ENCODE measurements at regions not wholly inside any gene's neighbourhood (a gene's known extent, or its start where the extent isn't known, plus 50 kb on each side); places are given as distances from the start of the nearest gene placed in this dataset.

DNA sequence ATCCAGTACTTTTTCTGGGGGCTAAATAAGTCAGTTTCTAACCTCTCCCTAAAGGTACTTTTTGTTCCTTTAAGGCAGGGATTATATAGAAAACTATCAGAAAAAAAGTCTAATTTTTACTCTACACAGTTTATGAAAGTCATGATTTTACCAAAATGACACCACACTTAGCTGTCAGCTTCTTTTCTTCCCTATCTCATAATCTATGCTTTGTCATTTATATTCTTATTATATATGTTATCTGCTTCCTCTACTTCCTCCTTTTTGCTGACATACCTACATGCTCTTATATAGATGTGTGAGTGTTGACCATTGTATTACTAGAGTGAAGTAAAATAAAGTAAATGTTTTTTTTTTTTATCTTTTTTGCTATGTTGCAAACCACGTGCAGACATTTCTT is 203.9 kb upstream of the CHRM2 start:
- no peak for DNase-seq

DNA sequence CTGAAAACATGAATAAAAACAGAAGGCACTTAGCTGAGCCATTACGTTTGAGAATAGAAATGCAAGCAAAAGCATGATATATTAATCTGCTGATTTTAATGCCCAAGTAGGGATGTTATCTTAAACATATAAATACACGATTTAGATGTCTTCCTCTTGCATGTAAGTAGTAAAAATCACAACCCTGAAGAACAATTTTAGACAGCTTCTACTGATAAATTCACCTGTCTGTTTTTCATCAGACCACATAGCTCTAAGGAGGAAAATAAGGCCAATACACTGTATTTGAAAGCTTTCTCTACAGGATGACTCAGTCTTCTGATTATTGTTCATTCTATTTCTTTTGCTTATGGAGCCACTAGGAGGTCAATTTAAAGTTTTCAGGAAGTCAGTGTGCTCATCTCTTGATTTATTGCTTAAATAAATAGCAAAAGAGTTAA is 210.9 kb upstream of the CHRM2 start:
- no peak for DNase-seq

DNA sequence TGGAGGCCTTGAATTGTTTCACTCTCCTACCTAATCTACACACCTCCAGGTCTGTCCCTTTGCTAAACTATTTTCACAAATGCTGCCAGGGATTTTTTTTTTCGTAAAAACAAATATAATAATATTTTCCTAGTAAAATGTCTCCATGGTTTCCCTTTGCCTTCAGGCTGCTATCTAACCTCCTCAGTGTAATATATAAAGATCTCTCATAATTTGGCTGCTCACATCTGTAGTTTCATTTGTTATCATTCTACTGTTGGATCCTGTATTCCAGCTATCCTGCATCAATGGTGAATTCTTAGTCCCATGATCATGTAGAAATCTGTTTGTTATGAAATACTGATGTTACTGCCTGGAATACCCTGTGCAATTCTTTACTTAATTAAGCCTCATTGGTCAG is 211.9 kb upstream of the CHRM2 start:
- DNase-seq: no peak

DNA sequence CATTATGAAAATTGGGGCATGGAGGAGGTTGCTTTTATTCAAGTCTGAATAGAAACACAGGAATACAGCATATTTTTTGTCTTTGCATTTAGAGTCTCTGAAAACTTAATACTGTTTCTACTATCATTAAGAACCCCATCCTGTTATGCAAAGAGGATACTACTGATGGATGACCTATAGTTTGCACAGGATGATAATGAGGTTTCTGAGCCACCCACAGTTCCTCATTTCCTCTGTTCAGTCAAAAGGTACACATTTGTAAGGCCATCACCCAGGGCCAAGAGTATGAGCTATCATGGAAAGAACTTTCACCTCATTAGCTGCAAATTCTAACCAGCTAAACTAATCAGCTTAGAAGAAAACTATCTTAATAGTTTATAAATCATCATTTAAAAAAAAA is 213.0 kb upstream of the CHRM2 start:
- no peak for DNase-seq

DNA sequence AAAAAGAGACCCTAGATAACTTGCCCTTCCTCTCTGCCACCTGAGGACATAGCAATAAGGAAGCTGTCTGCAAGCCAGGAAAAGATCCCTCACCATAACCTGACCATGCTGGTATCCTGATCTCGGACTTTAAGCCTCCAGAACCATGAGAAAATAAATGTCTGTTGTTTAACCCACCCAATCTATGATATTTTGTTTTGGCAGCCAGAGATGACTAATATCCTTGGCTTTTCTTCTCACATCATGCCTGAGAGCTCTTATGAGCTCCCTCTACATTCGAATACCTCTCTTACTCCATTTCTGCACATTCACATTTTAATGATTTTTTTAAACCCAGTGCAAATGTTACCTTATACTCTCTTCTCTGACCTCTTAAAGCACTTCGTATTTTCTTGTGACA is 214.0 kb upstream of the CHRM2 start:
- no peak for DNase-seq

DNA sequence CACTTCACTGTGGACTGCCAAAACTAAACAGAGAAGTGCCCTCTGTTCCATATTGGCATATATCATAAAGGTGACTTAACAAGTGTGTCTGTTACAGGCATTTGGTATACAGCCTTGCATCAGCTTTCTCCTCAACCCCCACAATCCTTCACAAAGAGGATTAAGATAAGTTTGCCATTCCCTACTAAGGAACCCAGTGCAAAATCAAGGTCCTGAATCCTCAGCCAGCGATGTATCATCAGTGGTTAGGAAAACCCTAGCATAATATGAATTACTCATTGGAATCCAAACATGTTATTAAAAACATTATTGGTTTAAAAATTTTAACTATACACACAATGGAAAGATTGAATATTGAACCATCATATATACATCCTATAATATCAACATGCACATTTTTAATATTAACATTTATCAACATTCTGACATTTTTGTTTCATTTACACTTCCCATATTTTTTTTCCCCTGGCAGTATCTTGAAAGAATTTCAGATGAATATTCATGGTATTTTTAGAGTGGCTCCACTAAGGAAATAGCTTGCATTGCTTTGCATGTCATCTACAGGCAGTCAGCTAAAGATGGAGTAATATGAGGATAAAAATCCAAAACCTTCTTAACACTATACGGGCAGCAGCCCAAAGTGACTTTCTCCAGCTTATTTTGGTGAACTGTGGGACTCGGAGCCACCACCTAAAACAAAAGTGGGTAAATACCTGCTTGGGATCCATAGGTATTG is 215.6 kb upstream of the CHRM2 start:
- peak; percentile 21 for DNase-seq

DNA sequence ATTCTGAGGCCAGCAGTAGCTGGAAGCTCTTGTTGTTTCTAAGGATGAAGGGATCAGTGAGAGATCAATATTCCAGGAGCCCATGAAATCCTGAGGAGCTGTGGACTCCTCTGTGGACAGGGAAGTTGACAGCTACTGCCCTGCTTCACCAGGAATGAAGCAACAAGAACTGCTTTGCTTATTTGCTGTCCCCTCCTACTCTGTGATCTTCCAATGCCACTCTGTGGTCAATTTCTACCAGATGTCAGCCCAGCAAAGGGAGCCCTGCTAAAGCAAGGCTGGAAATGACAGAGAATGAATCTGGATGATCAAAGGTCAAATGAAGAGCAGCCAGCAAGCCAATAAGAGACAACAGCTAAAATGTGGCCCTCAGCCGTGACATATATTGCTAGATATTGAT is 227.5 kb upstream of the CHRM2 start:
- DNase-seq: peak; percentile 1

DNA sequence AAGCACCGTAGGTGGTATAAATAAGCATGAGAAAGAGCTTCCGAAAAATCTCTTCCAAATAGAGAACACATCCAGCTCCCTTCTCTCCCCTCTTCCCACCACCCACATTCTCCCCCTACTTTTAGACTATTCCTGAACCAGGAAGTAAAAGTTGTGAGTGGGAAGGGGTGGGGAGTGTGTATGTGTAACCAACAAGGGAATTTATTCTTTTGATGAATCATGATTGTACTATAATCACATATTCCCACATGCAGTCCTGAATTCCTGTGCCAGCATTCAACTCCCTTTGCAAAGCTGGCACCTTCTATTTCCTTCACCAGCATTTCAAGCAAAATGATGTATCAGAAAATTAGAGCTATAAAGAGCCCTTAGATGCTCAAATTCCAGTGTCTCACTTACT is 230.6 kb upstream of the CHRM2 start:
- no peak for DNase-seq

DNA sequence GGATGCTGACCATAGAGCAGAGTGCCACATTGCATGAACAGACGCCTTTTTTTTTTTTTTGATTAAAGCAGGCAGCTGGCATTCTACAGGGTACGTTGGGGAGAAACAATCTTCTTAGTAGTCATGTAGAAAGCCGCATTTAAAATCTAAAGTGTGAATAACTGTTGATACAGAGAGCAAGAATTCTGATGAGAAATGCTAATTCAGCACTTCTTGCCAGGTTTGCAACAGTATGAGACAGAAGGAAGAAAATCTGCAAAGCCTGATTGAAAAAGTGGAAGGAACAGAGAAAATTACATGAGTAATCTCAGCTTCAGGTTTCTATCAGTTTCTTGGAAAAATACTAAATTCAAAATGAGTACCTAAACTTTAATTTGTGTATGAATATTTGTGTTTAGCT is 232.7 kb upstream of the CHRM2 start:
- no peak for DNase-seq

DNA sequence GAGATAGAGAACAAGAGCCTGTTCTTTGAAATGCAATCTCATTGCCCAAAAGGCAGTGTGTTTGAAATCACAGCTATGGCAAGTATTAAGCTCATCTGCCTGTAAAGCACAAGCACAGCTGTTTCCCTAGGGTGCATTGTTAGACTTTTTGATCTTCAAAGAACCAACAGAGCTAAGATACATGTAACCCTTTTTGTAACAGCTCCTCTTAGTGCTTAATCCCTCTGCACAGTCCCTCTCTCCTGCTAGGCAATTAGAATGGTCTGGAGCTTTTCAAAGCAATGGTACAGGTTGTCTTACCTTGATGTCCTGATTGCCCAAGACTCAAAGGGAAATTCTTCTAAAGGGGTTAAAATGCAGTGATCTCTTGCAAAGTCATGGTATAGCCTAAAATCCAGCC is 249.6 kb upstream of the CHRM2 start:
- no peak for DNase-seq

DNA sequence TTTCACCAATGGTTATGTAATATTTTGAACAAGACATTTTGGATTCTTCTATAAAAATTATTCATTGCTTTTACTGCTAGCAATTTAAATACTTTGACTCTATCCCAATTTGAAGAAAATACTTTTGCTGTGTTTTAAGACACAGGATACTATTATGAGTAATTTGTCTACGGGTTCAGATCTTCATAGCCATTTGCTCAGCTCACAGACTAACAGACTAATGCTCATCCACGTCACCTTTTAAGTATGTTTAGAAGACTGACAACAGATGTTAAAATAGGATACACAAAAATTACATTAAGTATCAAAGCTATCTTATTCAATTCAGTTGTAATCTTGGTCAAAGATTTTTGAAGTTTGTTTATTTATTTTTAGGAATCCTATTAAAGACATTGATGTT is 251.3 kb upstream of the CHRM2 start:
- no peak for DNase-seq

DNA sequence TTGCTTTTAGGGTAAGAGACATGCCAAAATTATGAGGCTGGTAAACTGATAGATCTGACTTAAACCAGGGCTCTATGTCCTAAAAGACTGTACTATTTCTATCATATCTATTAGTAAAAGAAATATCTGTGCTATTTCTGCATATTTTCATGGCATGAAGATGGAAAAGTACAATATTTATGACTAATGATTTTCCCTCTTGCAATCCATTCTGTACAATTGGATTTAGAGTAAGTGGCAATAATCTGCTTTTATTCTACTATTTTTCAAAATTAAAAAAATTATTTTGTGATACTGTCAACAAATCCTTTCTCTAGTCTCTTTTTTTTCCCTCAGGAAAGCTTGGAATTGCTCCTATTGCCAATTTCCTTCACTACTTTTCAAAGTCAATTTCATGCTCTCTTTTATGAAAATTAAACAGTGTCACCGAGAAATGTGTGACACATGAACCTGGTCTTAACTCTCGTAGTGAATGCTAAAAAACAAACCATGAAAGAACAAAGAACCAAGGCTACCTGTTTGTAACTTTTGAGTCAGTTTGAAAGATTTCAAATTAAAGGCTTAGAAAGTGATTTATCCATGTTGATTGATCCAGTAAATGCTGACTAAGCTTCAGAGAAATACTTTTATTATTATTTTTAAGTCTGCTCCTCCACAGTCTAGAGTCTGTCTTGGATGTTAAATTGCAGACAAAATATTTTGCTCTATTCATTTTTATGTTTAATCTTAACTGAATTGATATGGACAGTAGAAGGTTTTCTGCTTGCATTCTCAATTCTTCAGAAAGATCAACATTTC is 262.7 kb upstream of the CHRM2 start:
- no peak for DNase-seq

DNA sequence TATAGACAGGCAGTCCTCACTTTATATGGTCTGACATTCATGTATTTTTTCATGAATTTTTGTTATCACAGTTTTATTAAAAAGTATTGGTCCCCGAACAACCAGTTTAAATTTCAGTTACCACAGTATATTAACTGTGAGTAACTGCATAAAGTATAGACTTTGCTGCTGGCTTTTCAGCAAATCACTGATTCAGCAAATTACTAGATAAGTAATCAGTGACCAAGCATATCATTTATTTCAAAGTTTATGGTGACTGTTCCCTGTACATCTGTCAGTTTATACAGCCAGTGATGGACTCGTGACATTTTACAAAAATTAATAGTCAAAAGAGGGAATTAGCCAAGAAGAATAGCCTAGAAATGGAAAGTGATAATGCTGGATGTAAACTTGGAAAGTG is 266.7 kb upstream of the CHRM2 start:
- no peak for DNase-seq

DNA sequence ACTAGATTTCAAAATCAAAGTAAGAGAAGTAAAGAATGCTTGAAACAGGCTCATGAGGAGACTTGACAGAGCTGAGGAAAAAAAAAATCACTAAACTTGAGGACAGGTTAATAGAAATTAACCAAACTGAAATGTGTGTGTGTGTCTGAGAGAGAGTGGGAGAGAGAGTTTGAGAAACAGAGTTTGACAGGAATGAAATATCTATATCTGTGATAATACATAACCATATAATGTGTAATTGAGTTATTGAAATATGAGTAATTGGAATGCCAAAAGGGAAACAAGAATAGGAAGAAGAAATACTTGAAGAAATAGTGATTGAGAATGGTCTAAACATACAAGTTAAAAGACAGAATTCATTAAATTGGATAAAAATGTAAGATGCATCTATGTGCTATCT is 268.0 kb upstream of the CHRM2 start:
- no peak for DNase-seq

DNA sequence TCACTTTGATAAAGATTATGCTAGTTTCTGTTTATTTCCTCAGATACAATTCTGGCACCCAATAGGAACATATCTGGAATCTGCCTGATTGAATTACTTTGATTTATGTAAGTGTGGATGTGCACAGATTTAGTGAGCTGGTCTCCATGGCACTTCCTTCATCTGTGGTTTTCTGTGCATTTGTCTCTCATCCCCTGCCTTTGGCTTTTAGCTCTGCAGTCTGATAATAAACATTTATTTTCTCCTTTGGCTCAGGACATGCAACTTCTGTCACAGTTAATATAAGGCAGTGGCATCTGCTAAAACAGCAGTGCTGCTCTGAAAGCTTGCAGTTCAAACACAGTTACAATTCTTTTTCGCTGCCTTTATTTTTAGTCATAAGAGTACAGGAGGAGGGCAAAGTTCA is 273.7 kb upstream of the CHRM2 start:
- no peak for DNase-seq

DNA sequence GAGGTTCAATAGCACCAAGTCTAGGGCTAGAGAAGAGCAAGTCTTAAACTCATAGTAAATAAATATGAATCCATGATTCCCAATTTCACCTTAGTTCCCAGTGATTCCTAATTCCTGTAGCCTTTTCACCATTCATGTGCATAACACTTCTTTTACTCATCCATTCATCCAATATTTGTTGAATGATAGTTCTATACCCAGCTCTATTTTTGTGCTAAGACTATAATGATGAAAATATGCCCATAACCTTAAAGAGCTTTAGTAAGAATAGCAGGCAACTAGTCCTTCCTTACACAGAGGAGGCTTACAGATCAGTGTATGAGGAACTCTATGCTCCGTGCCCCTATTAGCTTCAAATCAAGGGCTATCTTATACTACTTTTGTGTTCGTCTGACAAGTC is 280.2 kb upstream of the CHRM2 start:
- no peak for DNase-seq

DNA sequence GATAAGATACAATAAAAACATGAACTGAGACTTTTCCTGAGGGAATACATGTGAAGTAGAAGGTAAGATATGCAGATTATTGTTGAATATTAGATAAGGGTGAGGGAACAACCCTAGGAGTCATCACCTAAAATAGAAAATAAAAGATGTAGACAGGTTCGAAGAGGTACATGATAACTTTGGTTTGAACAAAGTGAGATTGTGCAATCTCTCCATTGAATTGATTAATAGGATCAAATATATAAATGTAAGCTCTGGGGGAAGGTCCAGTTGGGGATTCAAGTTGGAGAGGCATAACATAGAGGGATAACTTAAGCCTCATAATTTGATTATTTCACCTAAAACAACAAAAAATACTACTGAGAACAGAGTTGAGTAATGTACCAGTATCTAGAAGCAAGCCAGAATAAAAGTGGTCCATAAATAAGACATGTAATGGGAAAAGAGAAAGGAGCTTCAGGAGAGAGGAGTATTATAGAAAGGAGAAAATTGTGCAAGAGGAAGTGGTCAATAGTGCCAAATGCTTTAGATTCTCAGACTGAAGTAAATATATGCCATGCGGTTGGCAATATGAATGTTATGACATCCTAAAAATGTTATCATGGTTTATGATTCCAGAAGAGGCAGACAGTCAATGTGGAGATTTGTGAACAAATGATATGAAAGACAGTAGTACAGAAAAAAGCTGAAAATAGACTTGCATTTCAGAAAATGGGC is 282.3 kb upstream of the CHRM2 start:
- DNase-seq: no peak

DNA sequence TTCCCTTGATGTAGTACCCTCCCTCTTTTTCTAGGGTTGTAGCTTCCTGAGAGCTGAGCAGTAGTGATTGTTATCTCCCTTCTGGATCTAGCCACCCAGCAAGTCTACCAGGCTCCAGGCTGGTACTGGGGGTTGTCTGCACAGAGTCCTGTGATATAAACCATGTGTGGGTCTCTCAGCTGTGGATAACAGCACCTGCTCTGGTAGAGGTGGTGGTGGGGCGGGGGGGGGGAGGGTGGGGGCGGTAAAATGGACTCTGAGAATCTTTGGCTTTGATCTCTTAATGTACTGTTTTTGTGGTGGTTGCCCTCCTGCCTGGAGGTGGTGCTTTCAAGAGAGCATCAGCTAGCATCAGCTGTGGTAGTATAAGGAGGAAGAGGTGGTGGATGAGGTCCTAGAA is 302.0 kb upstream of the CHRM2 start:
- DNase-seq: no peak

DNA sequence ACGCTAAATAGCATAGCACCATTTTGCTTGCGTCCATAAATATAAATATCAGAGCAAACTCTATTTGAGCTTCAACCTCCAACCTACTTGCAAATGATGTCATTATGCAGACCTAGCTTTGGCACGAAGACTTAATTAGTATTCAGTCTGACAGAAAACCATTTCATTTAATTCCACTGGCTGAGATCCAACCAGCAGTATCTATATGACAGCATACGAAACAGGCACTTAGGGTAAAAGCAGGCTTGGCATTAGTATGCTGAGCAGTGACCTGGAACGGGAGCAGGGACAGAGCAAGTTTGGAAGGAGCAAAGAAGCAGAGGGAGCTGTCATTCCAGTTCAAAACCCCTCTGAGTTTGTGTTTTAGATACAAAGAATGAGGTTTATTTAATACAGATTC is 312.5 kb upstream of the CHRM2 start:
- DNase-seq: peak; percentile 83

DNA sequence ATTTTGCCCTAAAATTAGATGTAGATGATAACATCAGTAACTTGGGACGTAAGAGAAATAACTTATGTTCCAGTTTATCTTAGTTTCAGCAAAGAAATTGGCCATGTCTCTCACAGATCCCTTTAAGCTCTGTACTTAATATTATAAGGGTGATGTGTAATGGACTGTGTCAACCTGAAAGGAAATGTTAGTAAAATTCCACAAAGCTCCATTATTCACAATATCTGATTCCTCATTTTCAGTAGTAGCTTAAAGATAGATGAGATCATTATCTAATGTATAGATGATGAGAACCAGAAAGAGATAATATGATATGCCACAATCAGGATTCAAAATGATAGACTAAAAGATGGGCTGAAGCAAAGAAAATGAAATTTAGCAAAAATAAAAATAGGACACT is 316.8 kb upstream of the CHRM2 start:
- DNase-seq: no peak

DNA sequence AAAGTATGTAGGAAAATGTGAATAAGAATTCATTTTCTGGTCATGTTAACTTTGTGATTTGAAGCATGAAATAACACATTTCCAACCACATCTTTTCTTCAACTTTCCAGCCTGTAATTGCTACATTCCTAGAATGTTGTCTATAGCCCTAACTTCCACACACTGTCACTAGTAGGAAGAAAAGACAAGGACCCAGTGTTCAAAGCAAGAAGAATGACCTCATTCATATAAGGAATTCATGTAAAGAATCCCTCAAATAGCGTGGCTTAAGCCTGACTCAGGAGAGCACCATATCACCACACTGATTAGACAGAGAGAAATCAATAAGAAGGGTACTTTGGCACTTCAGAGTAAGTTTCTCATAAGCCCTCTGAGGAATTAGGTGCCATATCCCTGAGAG is 318.7 kb upstream of the CHRM2 start:
- no peak for DNase-seq

DNA sequence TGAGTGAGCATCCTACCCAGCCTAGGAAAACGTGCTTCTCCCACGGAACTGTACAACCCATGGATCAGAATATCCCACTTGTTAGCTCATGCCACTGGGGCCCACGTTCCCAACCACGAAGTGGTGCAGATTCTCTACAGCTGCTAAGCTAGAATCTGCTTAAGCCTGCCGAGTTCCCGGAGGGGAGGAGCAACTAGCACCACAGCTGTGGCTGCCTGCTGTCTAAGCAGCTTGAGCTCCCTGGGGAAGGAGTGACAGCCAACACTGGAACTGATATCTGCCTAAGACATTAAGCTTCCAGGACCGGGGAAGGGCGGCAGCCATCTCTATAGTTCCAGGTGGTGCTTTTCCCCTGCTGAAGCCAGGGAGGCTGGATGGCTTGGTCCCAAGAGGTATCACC is 334.7 kb upstream of the CHRM2 start:
- DNase-seq: peak; percentile 96

DNA sequence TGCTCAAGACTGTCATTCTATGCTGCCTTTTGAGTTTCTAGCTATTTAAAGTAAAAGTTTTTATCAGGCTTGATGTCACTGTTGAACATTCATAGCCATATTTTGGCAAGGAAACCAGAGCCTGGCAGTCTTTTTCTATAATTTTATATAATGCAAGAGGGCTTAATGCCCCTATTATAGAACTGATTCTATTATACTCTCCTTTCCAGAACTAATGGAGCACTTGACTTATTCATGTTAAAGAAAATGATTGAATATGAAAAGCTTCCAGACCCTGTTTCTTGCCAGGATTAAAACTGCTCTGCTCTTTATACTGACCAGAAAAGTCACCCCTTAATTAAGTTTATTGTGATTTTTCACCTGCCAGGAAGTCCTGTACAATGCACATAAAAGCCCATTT is 337.6 kb upstream of the CHRM2 start:
- no peak for DNase-seq

DNA sequence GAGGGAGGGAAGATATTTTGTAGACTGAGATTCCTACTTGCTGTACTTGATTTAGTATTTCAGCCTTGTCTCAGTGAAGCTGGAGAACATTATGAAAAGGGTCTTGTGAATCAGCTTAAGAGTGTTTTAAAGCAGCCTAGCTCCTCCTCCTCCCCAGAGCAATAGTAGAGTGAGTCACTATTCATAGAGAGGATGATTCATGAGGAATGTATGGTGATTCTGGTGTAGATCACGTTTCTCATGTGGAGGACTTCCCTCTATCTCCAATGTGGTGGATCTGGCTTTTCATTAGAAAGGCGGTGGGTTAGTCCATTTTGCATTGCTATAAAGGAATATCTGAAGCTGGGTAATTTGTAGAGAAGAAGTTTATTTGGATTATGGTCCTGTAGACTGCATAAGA is 340.1 kb upstream of the CHRM2 start:
- DNase-seq: no peak
